MM.1S (cell line): ENCODE measurements at regions not wholly inside any gene's neighbourhood (a gene's known extent, or its start where the extent isn't known, plus 50 kb on each side); places are given as distances from the start of the nearest gene placed in this dataset.

Source experiments
- CTCF ChIP-seq: fragments of 300-600 bp; sonication (generic); IDR thresholded peaks from 2 replicates; pipeline ENCODE4 v1.5.1; 2016; ENCODE audit warnings: antibody characterized with exemption, low read length, mixed read lengths
- EZH2 ChIP-seq: fragments of 300-600 bp; sonication (generic); optimal IDR thresholded peaks from 2 replicates; pipeline ENCODE3; 2017; ENCODE audit warnings: low read depth, mild to moderate bottlenecking, antibody characterized with exemption, low read length, mixed read lengths
- EZH2phosphoT487 ChIP-seq: fragments of 300-600 bp; sonication (generic); IDR thresholded peaks from 2 replicates; pipeline ENCODE4 v1.6.1; 2018; ENCODE audit warnings: antibody characterized with exemption, low read length

GRCh38 chr13:85286081-85286480, 513.1 kb downstream of the SLITRK6 start:
- TF ChIP-seq CTCF (no peak), EZH2 (no peak), EZH2phosphoT487 (no peak)
